ENCODE measurements at regions not wholly inside any gene's neighbourhood (a gene's known extent, or its start where the extent isn't known, plus 50 kb on each side); places are given as distances from the start of the nearest gene placed in this dataset.

DNA sequence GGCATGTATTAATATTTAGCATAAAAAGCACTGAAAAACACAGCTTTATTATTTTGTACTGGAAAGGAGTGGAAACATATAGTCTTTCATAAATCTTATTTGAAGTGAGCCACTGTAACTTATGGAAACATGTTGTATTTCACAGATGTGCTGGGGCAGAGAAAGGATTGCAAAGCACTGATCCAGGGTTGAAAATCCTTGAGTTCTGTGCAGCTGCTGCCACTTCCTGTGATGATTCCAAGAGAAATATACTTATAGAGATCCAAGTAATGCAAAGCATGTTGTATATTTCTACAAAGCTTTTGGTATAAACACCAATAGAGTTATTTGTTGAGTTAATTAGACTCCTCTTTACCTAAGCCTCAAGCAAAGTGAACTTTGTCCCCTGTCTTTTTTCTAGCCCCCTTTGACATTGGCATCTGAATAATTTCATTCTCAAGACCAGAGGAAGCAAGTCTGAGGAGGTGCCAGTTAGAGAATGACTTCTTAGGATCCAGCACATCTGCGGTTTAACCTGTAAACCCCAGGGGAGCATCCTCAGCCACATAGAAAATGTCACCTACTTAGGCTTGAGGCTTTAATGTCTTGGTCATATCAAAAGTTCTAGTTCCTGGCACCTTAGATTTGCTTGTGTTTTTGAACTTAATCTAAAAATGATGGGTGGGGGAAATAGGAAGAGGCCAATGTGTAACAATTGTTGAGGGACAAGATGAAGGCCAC lies 173.3 kb downstream of the FASLG start:
- TF ChIP-seq POLR2AphosphoS5 (IDR thresholded peaks at IDR 0.05; ENCODE audit: low read depth, low read length) (no peak), TAF1 (IDR thresholded peaks at IDR 0.05; ENCODE audit: borderline replicate concordance, insufficient read depth, low read length) (no peak), FOXP2 (optimal IDR thresholded peaks at IDR 0.05; ENCODE audit: borderline replicate concordance, extremely low read depth, extremely low read length, insufficient read depth) (no peak), SIN3A (IDR thresholded peaks at IDR 0.05; ENCODE audit: borderline replicate concordance, insufficient read depth, low read length) (no peak)
- TF ChIP-seq, protein P1, sequence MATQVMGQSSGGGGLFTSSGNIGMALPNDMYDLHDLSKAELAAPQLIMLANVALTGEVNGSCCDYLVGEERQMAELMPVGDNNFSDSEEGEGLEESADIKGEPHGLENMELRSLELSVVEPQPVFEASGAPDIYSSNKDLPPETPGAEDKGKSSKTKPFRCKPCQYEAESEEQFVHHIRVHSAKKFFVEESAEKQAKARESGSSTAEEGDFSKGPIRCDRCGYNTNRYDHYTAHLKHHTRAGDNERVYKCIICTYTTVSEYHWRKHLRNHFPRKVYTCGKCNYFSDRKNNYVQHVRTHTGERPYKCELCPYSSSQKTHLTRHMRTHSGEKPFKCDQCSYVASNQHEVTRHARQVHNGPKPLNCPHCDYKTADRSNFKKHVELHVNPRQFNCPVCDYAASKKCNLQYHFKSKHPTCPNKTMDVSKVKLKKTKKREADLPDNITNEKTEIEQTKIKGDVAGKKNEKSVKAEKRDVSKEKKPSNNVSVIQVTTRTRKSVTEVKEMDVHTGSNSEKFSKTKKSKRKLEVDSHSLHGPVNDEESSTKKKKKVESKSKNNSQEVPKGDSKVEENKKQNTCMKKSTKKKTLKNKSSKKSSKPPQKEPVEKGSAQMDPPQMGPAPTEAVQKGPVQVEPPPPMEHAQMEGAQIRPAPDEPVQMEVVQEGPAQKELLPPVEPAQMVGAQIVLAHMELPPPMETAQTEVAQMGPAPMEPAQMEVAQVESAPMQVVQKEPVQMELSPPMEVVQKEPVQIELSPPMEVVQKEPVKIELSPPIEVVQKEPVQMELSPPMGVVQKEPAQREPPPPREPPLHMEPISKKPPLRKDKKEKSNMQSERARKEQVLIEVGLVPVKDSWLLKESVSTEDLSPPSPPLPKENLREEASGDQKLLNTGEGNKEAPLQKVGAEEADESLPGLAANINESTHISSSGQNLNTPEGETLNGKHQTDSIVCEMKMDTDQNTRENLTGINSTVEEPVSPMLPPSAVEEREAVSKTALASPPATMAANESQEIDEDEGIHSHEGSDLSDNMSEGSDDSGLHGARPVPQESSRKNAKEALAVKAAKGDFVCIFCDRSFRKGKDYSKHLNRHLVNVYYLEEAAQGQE (IDR thresholded peaks at IDR 0.05; ENCODE audit: insufficient read depth in 1 of 2, low read depth in 2 of 2, low read length in 2 of 2): no peak
